Thyroid gland (tissue), 4 donors: ENCODE measurements at regions not wholly inside any gene's neighbourhood (a gene's known extent, or its start where the extent isn't known, plus 50 kb on each side); places are given as distances from the start of the nearest gene placed in this dataset.
"Not testable (repeated sequence)": the region's sequence is repeated elsewhere in the genome, so short reads cannot be mapped to it uniquely, and the experiment has no call there.

Source experiments
- DNase-seq, 2 donors: peaks; one replicate each; pipeline ENCODE4 v3.0.0-alpha.2; 2019
- H3K27ac ChIP-seq, 3 donors: fragments of 200-600 bp; sonication (generic); 1 replicate in 2 of 3; 2 replicates in 1 of 3; pipeline ENCODE4 v1.5.1; 2016 to 2019; ENCODE audit warnings: mild to moderate bottlenecking in 1 of 3, moderate library complexity in 1 of 3
- H3K27me3 ChIP-seq: fragments of 200-600 bp; sonication (generic); one replicate; pipeline ENCODE4 v1.5.1; 2019
- H3K36me3 ChIP-seq, 2 donors: fragments of 200-600 bp; sonication (generic); one replicate each; pipeline ENCODE4 v1.5.1; 2016 to 2019
- H3K4me1 ChIP-seq, 2 donors: fragments of 200-600 bp; sonication (generic); one replicate each; pipeline ENCODE4 v1.5.1; 2017 to 2019
- H3K4me3 ChIP-seq, 3 donors: fragments of 200-600 bp; sonication (generic); replicated peaks in 1 of 3; 1 replicate in 2 of 3; 2 replicates in 1 of 3; pipeline ENCODE4 v1.5.1; 2016; ENCODE audit warnings: mild to moderate bottlenecking in 1 of 3
- H3K9me3 ChIP-seq: fragments of 200-600 bp; sonication (generic); one replicate; pipeline ENCODE4 v1.5.1; 2017
- CTCF ChIP-seq, 6 experiments: fragments of 200-600 bp in 3 of 6; fragments of 450-650 bp in 3 of 6; sonication (generic) in 3 of 6; IDR thresholded peaks; one replicate each; pipeline ENCODE4 v1.5.1; 2016 to 2019; ENCODE audit warnings: antibody characterized with exemption in 6 of 6, mild to moderate bottlenecking in 2 of 6, inconsistent platforms in 1 of 6, moderate library complexity in 1 of 6
- POLR2A ChIP-seq, 2 donors: fragments of 450-650 bp; IDR thresholded peaks; one replicate each; pipeline ENCODE4 v1.6.1; 2017; ENCODE audit warnings: antibody characterized with exemption in 2 of 2, mild to moderate bottlenecking in 2 of 2, moderate library complexity in 1 of 2
- WGBS, 2 donors: methylation state at CpG; one replicate each; pipeline ENCODE4 v1.1.5; 2017; 5-methylcytosine and 5-hydroxymethylcytosine counted together
- intact Hi-C: fragments of 100-400 bp; cut with DNase I; formaldehyde crosslinking; loops from one replicate; pipeline ENCODE4 v1.15.1; 2023

- no peaks in the 10 kb centered on the region for H3K36me3 ChIP-seq
- H3K4me3 ChIP-seq, result no peak overlapping the region
- intact Hi-C loops, result no loop called here
- no peak for TF ChIP-seq CTCF (IDR thresholded peaks at IDR 0.05)
- no peak for TF ChIP-seq POLR2A (IDR thresholded peaks at IDR 0.05)
- no peak overlapping the region for H3K27ac ChIP-seq
- H3K9me3 ChIP-seq, result no peaks in the 10 kb centered on the region
- H3K4me1 ChIP-seq, result no peaks in the 10 kb centered on the region
- 49 to 76% methylated on average over 2 of the region's 2 CpGs for whole genome bisulfite sequencing, 2 donors
- H3K27me3 ChIP-seq, result no peaks in the 10 kb centered on the region
- no peak for DNase-seq
Measured at GRCh38 chrX:75596178-75596577, 73.3 kb upstream of the ZDHHC15 start.

GRCh38 chrX:75593186-75593585 is 70.3 kb upstream of the ZDHHC15 start:
- intact Hi-C loops, H3K4me1 ChIP-seq, H3K27me3 ChIP-seq, H3K4me3 ChIP-seq, H3K36me3 ChIP-seq, H3K27ac ChIP-seq, H3K9me3 ChIP-seq, DNase-seq: not testable (repeated sequence)
- 86 to 95% methylated on average over 7 of the region's 7 CpGs for WGBS, 2 donors

GRCh38 chrX:75582511-75582910 is 59.7 kb upstream of the ZDHHC15 start:
- Histone ChIP-seq H3K9me3 (no peaks in the 10 kb centered on the region), H3K27me3 (no peaks in the 10 kb centered on the region), H3K4me3 (no peak overlapping the region), H3K27ac (no peak overlapping the region), H3K36me3 (no peaks in the 10 kb centered on the region), H3K4me1 (no peaks in the 10 kb centered on the region)
- intact Hi-C loops, result no loop called here
- TF ChIP-seq CTCF (IDR thresholded peaks at IDR 0.05), result no peak
- TF ChIP-seq POLR2A (IDR thresholded peaks at IDR 0.05), result no peak
- WGBS, 2 donors, result 97% methylated on average over 13 of the region's 13 CpGs
- DNase-seq, result no peak
